DND-41 (cell line): ENCODE measurements at regions not wholly inside any gene's neighbourhood (a gene's known extent, or its start where the extent isn't known, plus 50 kb on each side); places are given as distances from the start of the nearest gene placed in this dataset.

Experiments used
- ATAC-seq: fragments of 200-7000 bp; cut with Tn5 transposase; 3 replicates; pipeline ENCODE4 v1.9.1; 2021; ENCODE audit warnings: low read depth; ENCODE audit not compliant: insufficient read depth
- DNase-seq: peaks from one replicate; pipeline ENCODE4 v3.0.0-alpha.2; 2020
- H2AFZ ChIP-seq: 2 replicates; pipeline ENCODE4 v1.6.0; 2012; ENCODE audit warnings: low read depth, low read length
- H3K27ac ChIP-seq: 2 replicates; pipeline ENCODE4 v1.5.1; 2012; ENCODE audit warnings: low read length, inconsistent platforms
- H3K27me3 ChIP-seq: fragments of 200-600 bp; sonication (generic); 2 replicates; pipeline ENCODE4 v1.6.0; 2012; ENCODE audit warnings: low read length, mild to moderate bottlenecking, inconsistent platforms; ENCODE audit not compliant: insufficient read depth, poor library complexity
- H3K36me3 ChIP-seq: 2 replicates; pipeline ENCODE4 v1.5.1; 2012; ENCODE audit warnings: low read length, inconsistent platforms; ENCODE audit not compliant: insufficient read depth
- H3K4me1 ChIP-seq: 2 replicates; pipeline ENCODE4 v1.5.1; 2012; ENCODE audit warnings: mild to moderate bottlenecking, low read length; ENCODE audit not compliant: insufficient read depth
- H3K4me2 ChIP-seq: 2 replicates; pipeline ENCODE4 v1.6.0; 2012; ENCODE audit warnings: mild to moderate bottlenecking, moderate library complexity, low read length, inconsistent platforms; ENCODE audit not compliant: insufficient read depth
- H3K4me3 ChIP-seq, 2 experiments: fragments of 200-600 bp in 1 of 2; shearing (Covaris generic) in 1 of 2; 2 replicates each; pipeline ENCODE4 v1.5.1; 2012 to 2016; ENCODE audit warnings: inconsistent platforms in 2 of 2, low read length in 2 of 2, mild to moderate bottlenecking in 2 of 2, low read depth in 1 of 2, moderate library complexity in 1 of 2
- H3K79me2 ChIP-seq: 2 replicates; pipeline ENCODE4 v1.6.0; 2012; ENCODE audit warnings: low read length, inconsistent platforms; ENCODE audit not compliant: insufficient read depth
- H3K9ac ChIP-seq: 2 replicates; pipeline ENCODE4 v1.6.0; 2012; ENCODE audit warnings: low read depth, mild to moderate bottlenecking, inconsistent platforms, low read length, moderate library complexity
- H3K9me3 ChIP-seq: 2 replicates; pipeline ENCODE4 v1.5.1; 2012; ENCODE audit warnings: low read length, moderate library complexity, mild to moderate bottlenecking, inconsistent platforms; ENCODE audit not compliant: insufficient read depth, severe bottlenecking
- H4K20me1 ChIP-seq: 2 replicates; pipeline ENCODE4 v1.6.0; 2012; ENCODE audit warnings: low read length; ENCODE audit not compliant: insufficient read depth
- CTCF ChIP-seq: IDR thresholded peaks from 2 replicates; pipeline ENCODE4 v1.5.1; 2012; ENCODE audit warnings: borderline replicate concordance, low read length, moderate library complexity, mild to moderate bottlenecking; ENCODE audit not compliant: poor library complexity, severe bottlenecking; ENCODE audit errors: extremely low read depth
- EZH2 ChIP-seq: IDR thresholded peaks from 3 replicates; pipeline ENCODE4 v1.6.1; 2012; ENCODE audit warnings: borderline replicate concordance, low read depth, mild to moderate bottlenecking, moderate library complexity, low read length, inconsistent platforms; ENCODE audit not compliant: severe bottlenecking

DNA sequence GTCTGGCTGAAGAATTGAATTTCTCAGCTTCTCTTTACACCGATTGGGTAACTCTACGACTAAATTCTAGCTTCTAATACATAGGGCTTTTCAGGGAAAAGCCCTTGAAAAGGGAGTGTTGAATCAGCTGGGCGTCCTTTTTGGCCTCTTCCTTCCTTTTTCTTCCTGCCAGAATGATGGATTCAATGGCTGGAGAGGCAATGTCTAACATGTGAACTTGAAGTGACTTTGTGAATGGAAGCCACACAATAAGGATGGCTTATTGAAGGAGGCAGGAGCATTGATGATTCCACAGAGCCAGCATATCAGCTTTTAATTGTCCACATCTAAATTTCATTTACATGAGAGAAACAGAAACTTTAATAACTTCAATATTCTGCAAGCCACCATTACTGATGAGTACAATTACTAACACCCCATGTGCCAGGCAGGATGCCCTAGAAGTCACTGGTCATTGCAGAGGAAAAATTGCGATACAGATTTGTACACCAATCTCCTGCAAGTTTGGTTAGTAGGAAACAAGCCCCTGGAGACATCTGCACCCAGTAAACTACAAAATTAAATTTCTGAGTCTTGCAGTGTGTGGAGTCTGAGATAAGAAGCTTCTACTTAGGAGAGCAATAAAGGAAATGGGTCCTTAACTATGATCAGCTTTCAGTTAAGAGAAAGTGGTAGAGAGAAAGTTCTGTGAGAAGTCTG lies 56.1 kb downstream of the STYXL2 start:
- Histone ChIP-seq H2AFZ (no peak overlapping the region), H3K27ac (no peak overlapping the region), H3K4me1 (no peaks in the 10 kb centered on the region), H3K27me3 (no peaks in the 10 kb centered on the region), H3K9ac (no peak overlapping the region), H3K4me3 (no peak overlapping the region), H3K9me3 (peaks cover 3% of the 10 kb centered on the region), H3K36me3 (no peaks in the 10 kb centered on the region), H4K20me1 (no peaks in the 10 kb centered on the region), H3K4me2 (no peak overlapping the region), H3K79me2 (no peaks in the 10 kb centered on the region)
- ATAC-seq (no peak), DNase-seq (no peak)
- TF ChIP-seq EZH2 (no peak), CTCF (no peak)

DNA sequence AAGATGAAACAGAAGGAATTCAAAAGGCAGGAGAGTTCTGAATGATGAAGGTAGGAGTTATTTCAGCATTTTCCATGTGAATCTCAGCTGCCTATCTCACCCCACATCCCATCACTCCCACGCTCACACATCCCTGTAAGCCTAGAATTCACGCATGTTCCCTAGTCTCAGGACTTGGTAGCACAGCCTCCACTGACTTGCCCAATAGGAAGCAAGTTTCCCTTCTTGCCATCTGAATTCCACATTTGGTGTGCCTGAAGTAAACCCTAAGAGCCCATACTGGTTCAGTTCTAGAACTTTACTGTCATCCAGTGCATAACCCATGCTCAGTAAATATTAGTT lies 56.6 kb downstream of the STYXL2 start:
- TF ChIP-seq EZH2: no peak
- H3K4me1 ChIP-seq: no peaks in the 10 kb centered on the region
- peaks cover 3% of the 10 kb centered on the region for H3K9me3 ChIP-seq
- no peak overlapping the region for H3K4me2 ChIP-seq
- H3K36me3 ChIP-seq: no peaks in the 10 kb centered on the region
- H3K9ac ChIP-seq: no peak overlapping the region
- no peaks in the 10 kb centered on the region for H3K79me2 ChIP-seq
- no peaks in the 10 kb centered on the region for H3K27me3 ChIP-seq
- no peaks in the 10 kb centered on the region for H4K20me1 ChIP-seq
- no peak for DNase-seq
- no peak overlapping the region for H3K4me3 ChIP-seq
- H2AFZ ChIP-seq: no peak overlapping the region
- ATAC-seq: no peak
- H3K27ac ChIP-seq: no peak overlapping the region

DNA sequence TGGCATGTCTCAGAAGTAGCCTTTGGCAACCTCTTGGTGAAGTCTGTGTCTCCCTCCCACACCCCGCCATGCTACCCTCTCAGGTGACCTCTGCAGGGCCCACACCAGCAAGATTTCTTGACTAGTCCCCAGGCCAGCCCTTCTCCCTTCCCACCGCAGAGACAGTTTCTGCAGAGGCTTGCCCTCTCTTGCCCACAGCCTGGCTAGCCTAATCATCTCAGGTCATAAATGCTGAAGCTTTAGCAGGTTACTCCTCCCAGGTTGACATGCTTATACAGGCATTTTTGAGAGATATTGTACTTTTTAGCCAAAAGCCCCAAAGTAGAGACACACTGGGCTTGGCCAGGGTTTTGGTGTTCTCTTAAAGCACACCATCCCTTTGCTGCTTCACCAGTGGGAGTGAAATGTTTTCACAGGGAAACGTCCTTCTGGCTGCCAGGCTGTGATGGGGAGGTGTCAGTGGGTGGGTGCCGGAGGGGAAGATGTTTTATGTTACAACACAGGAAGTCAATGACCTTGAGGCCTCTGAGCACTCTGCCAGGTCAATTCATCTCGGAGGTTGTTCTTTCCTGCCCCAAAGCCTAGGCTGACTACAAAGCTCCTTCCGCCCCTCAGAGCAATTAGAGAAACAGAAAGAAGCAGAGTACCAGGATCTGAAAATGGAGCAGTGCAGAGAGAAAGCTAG lies 58.5 kb downstream of the STYXL2 start:
- Histone ChIP-seq H3K9ac (no peak overlapping the region), H3K27me3 (no peaks in the 10 kb centered on the region), H3K4me1 (no peaks in the 10 kb centered on the region), H2AFZ (no peak overlapping the region), H3K27ac (no peak overlapping the region), H3K4me3 (no peak overlapping the region), H3K4me2 (no peak overlapping the region), H3K9me3 (peaks cover under 1% of the 10 kb centered on the region), H3K79me2 (no peaks in the 10 kb centered on the region), H3K36me3 (no peaks in the 10 kb centered on the region), H4K20me1 (no peaks in the 10 kb centered on the region)
- ATAC-seq (peak; percentile 29; the same call in 1 of the 3 replicates), DNase-seq (no peak)
- TF ChIP-seq EZH2 (no peak), CTCF (no peak)

DNA sequence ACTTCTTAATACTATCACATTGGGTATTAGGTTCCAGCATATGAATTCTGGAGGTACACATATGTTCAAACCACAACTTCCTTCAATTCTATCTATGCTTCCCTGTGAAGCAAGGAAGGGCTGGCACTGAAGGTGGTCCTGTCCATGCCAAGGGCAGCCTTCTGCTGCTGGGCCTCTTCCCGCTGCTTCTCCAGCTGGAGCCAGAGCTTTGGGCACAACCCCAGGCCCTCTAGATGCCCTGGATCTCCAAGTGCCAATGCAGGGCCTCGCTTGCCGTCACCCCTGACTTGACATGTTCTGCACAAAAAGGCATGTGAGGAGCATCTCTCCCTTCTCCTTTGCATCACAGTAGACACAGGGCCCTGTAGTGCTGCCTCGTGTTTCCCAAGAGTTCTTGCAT lies 62.6 kb downstream of the STYXL2 start:
- Histone ChIP-seq H3K4me2 (no peak overlapping the region), H3K27me3 (no peaks in the 10 kb centered on the region), H3K9me3 (no peaks in the 10 kb centered on the region), H4K20me1 (no peaks in the 10 kb centered on the region), H3K4me1 (no peaks in the 10 kb centered on the region), H3K4me3 (no peak overlapping the region), H3K36me3 (no peaks in the 10 kb centered on the region), H3K79me2 (no peaks in the 10 kb centered on the region), H3K9ac (no peak overlapping the region), H3K27ac (no peak overlapping the region), H2AFZ (no peak overlapping the region)
- ATAC-seq (no peak), DNase-seq (no peak)
- no peak for TF ChIP-seq EZH2
- no peak for TF ChIP-seq CTCF
